Activated T-cell treated with anti-CD3 and anti-CD28 coated beads, Interleukin-2, amount 50 U/mL, for 4 hours (primary cell): ENCODE measurements at regions not wholly inside any gene's neighbourhood (a gene's known extent, or its start where the extent isn't known, plus 50 kb on each side); places are given as distances from the start of the nearest gene placed in this dataset.
"Not testable (repeated sequence)": the region's sequence is repeated elsewhere in the genome, so short reads cannot be mapped to it uniquely, and the experiment has no call there.

Experiments used
- ATAC-seq, 2 donors: fragments of 200-7000 bp; cut with Tn5 transposase; one replicate each; pipeline ENCODE4 v1.10.0; 2021
- DNase-seq: peaks from one replicate; pipeline ENCODE4 v3.0.0-alpha.2; 2020
- H3K27me3 Mint-ChIP-seq: one replicate; pipeline ENCODE4 v1.8.0; 2021; ENCODE audit warnings: low read depth, mixed read lengths
- H3K36me3 Mint-ChIP-seq: one replicate; pipeline ENCODE4 v1.8.0; 2022; ENCODE audit warnings: mixed read lengths; ENCODE audit not compliant: insufficient read depth
- H3K4me1 Mint-ChIP-seq: one replicate; pipeline ENCODE4 v1.8.0; 2021; ENCODE audit warnings: low read depth, mixed read lengths
- H3K4me3 Mint-ChIP-seq: one replicate; pipeline ENCODE4 v1.8.0; 2021; ENCODE audit warnings: mild to moderate bottlenecking, moderate library complexity, mixed read lengths
- H3K9me3 Mint-ChIP-seq: one replicate; pipeline ENCODE4 v1.8.0; 2021; ENCODE audit warnings: mixed read lengths

- H3K9me3 Mint-ChIP-seq = no peaks in the 10 kb centered on the region
- no peak for ATAC-seq
- DNase-seq = no peak
- H3K36me3 Mint-ChIP-seq = no peaks in the 10 kb centered on the region
- H3K4me1 Mint-ChIP-seq = no peaks in the 10 kb centered on the region
- H3K27me3 Mint-ChIP-seq = peaks cover 2% of the 10 kb centered on the region
- no peak overlapping the region for H3K4me3 Mint-ChIP-seq
These were observed 100.2 kb upstream of the IPO9 start for GRCh38 chr1:201728731-201729130.

- DNase-seq (no peak), ATAC-seq (no peak)
- Mint-ChIP-seq H3K4me3 (no peak overlapping the region), H3K36me3 (no peaks in the 10 kb centered on the region), H3K4me1 (no peaks in the 10 kb centered on the region), H3K9me3 (no peaks in the 10 kb centered on the region), H3K27me3 (peaks cover 6% of the 10 kb centered on the region)
These were observed 98.9 kb upstream of the IPO9 start for GRCh38 chr1:201729973-201730608.

- DNase-seq = no peak
- no peak overlapping the region for H3K4me3 Mint-ChIP-seq
- H3K9me3 Mint-ChIP-seq = no peaks in the 10 kb centered on the region
- peaks cover 6% of the 10 kb centered on the region for H3K27me3 Mint-ChIP-seq
- no peaks in the 10 kb centered on the region for H3K36me3 Mint-ChIP-seq
- no peaks in the 10 kb centered on the region for H3K4me1 Mint-ChIP-seq
- no peak for ATAC-seq
These were observed 98.3 kb upstream of the IPO9 start for GRCh38 chr1:201730611-201731010.

GRCh38 chr1:201731142-201731541, 97.8 kb upstream of the IPO9 start:
- Mint-ChIP-seq H3K4me1 (no peaks in the 10 kb centered on the region), H3K27me3 (peaks cover 9% of the 10 kb centered on the region)
- no peak for DNase-seq

GRCh38 chr1:201731592-201731991, 97.4 kb upstream of the IPO9 start:
- H3K27me3 Mint-ChIP-seq = peaks cover 11% of the 10 kb centered on the region
- ATAC-seq = no peak
- no peaks in the 10 kb centered on the region for H3K9me3 Mint-ChIP-seq
- H3K4me3 Mint-ChIP-seq = no peak overlapping the region
- no peak for DNase-seq
- H3K4me1 Mint-ChIP-seq = no peaks in the 10 kb centered on the region
- H3K36me3 Mint-ChIP-seq = no peaks in the 10 kb centered on the region

More at GRCh38 chr1:201731142-201731541, 97.8 kb upstream of the IPO9 start:
- ATAC-seq = no peak
- H3K36me3 Mint-ChIP-seq = no peaks in the 10 kb centered on the region
- no peaks in the 10 kb centered on the region for H3K9me3 Mint-ChIP-seq
- H3K4me3 Mint-ChIP-seq = no peak overlapping the region

GRCh38 chr1:201732351-201732750, 96.6 kb upstream of the IPO9 start:
- Mint-ChIP-seq H3K27me3 (peaks cover 11% of the 10 kb centered on the region), H3K4me3 (no peak overlapping the region), H3K9me3 (no peaks in the 10 kb centered on the region), H3K36me3 (no peaks in the 10 kb centered on the region), H3K4me1 (peaks cover 2% of the 10 kb centered on the region)
- no peak for DNase-seq
- ATAC-seq = no peak

- ATAC-seq, H3K36me3 Mint-ChIP-seq, H3K9me3 Mint-ChIP-seq, H3K4me3 Mint-ChIP-seq, H3K4me1 Mint-ChIP-seq, DNase-seq: not testable (repeated sequence)
- peaks cover 22% of the 10 kb centered on the region for H3K27me3 Mint-ChIP-seq
These were observed 94.7 kb upstream of the IPO9 start for GRCh38 chr1:201734221-201734620.

- Mint-ChIP-seq H3K9me3 (no peaks in the 10 kb centered on the region), H3K4me1 (peaks cover 15% of the 10 kb centered on the region), H3K36me3 (no peaks in the 10 kb centered on the region), H3K4me3 (no peak overlapping the region), H3K27me3 (peaks cover 24% of the 10 kb centered on the region)
- ATAC-seq (no peak), DNase-seq (no peak)
These were observed 94.2 kb upstream of the IPO9 start for GRCh38 chr1:201734786-201735185.

GRCh38 chr1:201736707-201737320, 92.1 kb upstream of the IPO9 start:
- H3K9me3 Mint-ChIP-seq = no peaks in the 10 kb centered on the region
- DNase-seq (no peak), ATAC-seq (no peak)
- peaks cover 31% of the 10 kb centered on the region for H3K4me1 Mint-ChIP-seq
- peaks cover 28% of the 10 kb centered on the region for H3K27me3 Mint-ChIP-seq
- no peak overlapping the region for H3K4me3 Mint-ChIP-seq
- no peaks in the 10 kb centered on the region for H3K36me3 Mint-ChIP-seq

GRCh38 chr1:201737352-201738060, 91.5 kb upstream of the IPO9 start:
- DNase-seq (no peak), ATAC-seq (no peak)
- peaks cover 31% of the 10 kb centered on the region for H3K4me1 Mint-ChIP-seq
- no peaks in the 10 kb centered on the region for H3K36me3 Mint-ChIP-seq
- H3K4me3 Mint-ChIP-seq = no peak overlapping the region
- no peaks in the 10 kb centered on the region for H3K9me3 Mint-ChIP-seq
- peaks cover 28% of the 10 kb centered on the region for H3K27me3 Mint-ChIP-seq

- peak overlapping the region; percentile 88 for H3K4me3 Mint-ChIP-seq
- H3K36me3 Mint-ChIP-seq = no peaks in the 10 kb centered on the region
- DNase-seq = no peak
- no peaks in the 10 kb centered on the region for H3K9me3 Mint-ChIP-seq
- H3K27me3 Mint-ChIP-seq = peaks cover 25% of the 10 kb centered on the region
- H3K4me1 Mint-ChIP-seq = peaks cover 31% of the 10 kb centered on the region
- no peak for ATAC-seq
These were observed 89.9 kb upstream of the IPO9 start for GRCh38 chr1:201739080-201739479.

- H3K4me3 Mint-ChIP-seq = peak overlapping the region; percentile 88
- H3K27me3 Mint-ChIP-seq = peaks cover 24% of the 10 kb centered on the region
These were observed 89.4 kb upstream of the IPO9 start for GRCh38 chr1:201739492-201740085.

GRCh38 chr1:201740086-201740541, 88.8 kb upstream of the IPO9 start:
- Mint-ChIP-seq H3K4me1 (peaks cover 31% of the 10 kb centered on the region), H3K9me3 (no peaks in the 10 kb centered on the region), H3K36me3 (no peaks in the 10 kb centered on the region), H3K27me3 (peaks cover 24% of the 10 kb centered on the region), H3K4me3 (peak overlapping the region; percentile 88)
- ATAC-seq = peak; percentile 16 to 37
- DNase-seq = no peak

More at GRCh38 chr1:201739492-201740085, 89.4 kb upstream of the IPO9 start:
- peak; percentile 93 for ATAC-seq
- DNase-seq = peak; percentile 41
- Mint-ChIP-seq H3K4me1 (peaks cover 31% of the 10 kb centered on the region), H3K36me3 (no peaks in the 10 kb centered on the region), H3K9me3 (no peaks in the 10 kb centered on the region)

GRCh38 chr1:201740670-201741111, 88.3 kb upstream of the IPO9 start:
- H3K36me3 Mint-ChIP-seq = no peaks in the 10 kb centered on the region
- DNase-seq (no peak), ATAC-seq (peak in 1 of 2 donors; percentile 5)
- H3K9me3 Mint-ChIP-seq = no peaks in the 10 kb centered on the region
- H3K27me3 Mint-ChIP-seq = peaks cover 24% of the 10 kb centered on the region
- H3K4me1 Mint-ChIP-seq = peaks cover 31% of the 10 kb centered on the region
- H3K4me3 Mint-ChIP-seq = peak overlapping the region; percentile 88
